ENCODE measurements at regions not wholly inside any gene's neighbourhood (a gene's known extent, or its start where the extent isn't known, plus 50 kb on each side); places are given as distances from the start of the nearest gene placed in this dataset.
"Not testable (repeated sequence)": the region's sequence is repeated elsewhere in the genome, so short reads cannot be mapped to it uniquely, and the experiment has no call there.

DNA sequence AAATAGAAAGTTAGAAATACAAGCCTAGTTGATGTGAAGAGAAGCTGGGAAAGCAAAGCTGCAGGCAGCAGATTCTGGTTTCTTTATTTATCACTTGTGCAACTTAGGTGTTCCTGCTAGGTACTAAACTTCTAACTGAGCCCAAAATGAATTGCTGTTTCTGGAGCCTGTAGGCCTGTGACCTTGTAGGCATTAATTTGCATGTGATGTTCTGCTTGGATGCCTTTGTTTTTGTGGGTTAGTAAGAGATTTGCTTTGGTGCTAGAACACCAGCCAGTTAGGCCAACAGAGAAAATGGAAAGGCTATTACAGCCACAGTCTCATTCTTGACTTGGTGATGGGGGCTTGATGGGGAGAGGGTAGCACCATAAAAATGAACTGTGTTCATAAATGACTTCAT, 370.7 kb downstream of the PPP1R3A start:
- in situ Hi-C loops (cut with HindIII; ENCODE audit: low pct_ligation_motif_present, low pct_unique_long_range_greater_than_20kb, low sequenced_read_pairs), result no loop called here
- DNase-seq, result no peak

DNA sequence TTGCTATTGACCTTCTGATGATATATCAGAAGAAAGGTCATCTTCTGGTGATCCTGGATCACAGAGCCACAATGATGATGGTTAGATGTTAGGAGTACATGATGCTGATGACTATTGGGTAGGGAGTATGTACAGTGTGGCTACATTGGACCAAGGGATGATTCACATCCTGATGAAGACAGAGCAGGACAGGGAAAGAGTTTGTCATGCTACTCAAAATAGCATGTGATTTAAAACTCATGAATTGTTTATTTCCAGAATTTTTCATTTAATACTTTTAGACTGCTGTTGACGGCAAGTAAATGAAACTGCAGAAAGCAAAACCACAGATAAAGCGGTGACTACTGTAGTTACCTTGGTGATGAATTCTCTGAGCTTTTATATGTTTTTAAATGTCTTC, 397.3 kb downstream of the PPP1R3A start:
- in situ Hi-C loops (cut with HindIII; ENCODE audit: low pct_ligation_motif_present, low pct_unique_long_range_greater_than_20kb, low sequenced_read_pairs), result no loop called here
- DNase-seq, result no peak

DNA sequence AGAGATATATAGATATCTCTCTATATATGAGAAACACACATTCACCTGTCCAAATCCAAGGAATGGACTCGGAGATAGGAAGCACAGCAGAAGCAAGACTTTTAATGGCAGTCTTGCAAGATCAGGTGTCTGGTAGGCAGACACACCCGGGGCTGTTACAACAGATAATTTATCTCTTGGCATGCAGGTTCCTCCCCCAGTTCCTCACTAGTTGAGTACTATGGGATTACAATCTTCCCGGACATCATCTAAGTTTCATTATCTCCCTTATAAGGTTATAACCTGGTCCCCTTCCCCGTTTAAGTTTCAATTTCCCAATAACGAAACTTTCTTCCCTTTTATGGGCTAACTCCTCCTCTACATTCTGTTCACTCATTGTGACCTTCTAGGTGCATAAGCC, 399.3 kb downstream of the PPP1R3A start:
- DNase-seq, result no peak
- in situ Hi-C loops (cut with HindIII; ENCODE audit: low pct_ligation_motif_present, low pct_unique_long_range_greater_than_20kb, low sequenced_read_pairs), result no loop called here

DNA sequence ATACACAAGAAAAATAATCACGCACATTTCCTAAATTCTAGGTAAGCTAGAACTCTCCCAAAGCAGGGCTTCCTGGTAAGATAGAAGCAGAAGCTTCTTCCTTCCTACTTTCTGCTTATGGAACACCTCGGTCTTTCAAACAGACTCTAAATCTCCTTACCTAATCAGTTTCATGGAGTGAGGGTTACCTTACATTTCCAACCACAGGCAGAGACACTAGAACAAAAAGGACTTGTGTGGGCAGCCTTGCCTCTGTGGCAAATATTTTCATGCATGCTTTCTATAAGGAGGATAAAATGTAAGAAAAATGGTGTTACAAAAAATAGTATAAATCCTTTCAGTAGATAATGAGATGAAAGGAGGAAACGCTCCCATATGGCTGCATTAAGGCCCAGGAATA, 386.3 kb upstream of the SMIM30 start:
- no peak for DNase-seq
- in situ Hi-C loops (cut with HindIII; ENCODE audit: low pct_ligation_motif_present, low pct_unique_long_range_greater_than_20kb, low sequenced_read_pairs), result no loop called here

DNA sequence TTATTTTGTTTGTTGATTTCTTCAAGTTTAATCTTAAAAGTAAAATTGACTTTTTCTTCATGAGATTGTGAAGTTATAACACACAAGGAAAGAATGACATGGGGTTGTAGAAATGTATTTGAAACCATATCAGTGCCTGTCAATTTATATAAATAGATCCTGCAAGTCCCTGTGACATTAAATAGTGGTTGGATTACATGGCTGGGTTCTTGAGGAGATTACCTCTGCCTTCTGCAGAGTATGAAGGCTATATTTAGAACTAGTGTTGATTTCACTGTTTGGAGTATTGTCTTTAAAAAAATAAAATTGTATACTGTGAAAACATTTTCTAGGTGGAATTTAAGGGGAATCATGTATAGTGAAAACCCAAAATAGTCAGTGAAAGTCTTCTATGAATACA, 385.8 kb upstream of the SMIM30 start:
- in situ Hi-C loops (cut with HindIII; ENCODE audit: low pct_ligation_motif_present, low pct_unique_long_range_greater_than_20kb, low sequenced_read_pairs), result no loop called here
- DNase-seq, result no peak

DNA sequence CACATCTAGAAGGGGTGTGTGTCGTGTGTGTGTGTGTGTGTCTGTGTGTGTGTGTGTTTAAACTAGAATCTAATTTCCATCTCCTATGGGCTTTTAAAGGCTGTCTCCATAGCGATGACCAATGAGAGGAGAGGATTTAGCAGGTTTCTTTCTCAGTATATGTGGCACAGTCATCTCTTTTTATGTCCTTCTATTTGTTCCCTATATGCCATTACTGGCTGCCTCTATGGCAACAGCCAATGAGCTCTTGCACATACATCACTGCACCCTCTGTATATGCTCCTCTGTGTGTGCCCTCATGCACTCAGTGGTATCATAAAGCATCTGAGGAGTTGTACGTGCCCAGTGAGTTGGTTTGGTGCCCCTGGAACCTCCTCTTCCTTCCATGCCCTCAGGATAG, 378.2 kb upstream of the SMIM30 start:
- in situ Hi-C loops (cut with HindIII; ENCODE audit: low pct_ligation_motif_present, low pct_unique_long_range_greater_than_20kb, low sequenced_read_pairs); DNase-seq: not testable (repeated sequence)

DNA sequence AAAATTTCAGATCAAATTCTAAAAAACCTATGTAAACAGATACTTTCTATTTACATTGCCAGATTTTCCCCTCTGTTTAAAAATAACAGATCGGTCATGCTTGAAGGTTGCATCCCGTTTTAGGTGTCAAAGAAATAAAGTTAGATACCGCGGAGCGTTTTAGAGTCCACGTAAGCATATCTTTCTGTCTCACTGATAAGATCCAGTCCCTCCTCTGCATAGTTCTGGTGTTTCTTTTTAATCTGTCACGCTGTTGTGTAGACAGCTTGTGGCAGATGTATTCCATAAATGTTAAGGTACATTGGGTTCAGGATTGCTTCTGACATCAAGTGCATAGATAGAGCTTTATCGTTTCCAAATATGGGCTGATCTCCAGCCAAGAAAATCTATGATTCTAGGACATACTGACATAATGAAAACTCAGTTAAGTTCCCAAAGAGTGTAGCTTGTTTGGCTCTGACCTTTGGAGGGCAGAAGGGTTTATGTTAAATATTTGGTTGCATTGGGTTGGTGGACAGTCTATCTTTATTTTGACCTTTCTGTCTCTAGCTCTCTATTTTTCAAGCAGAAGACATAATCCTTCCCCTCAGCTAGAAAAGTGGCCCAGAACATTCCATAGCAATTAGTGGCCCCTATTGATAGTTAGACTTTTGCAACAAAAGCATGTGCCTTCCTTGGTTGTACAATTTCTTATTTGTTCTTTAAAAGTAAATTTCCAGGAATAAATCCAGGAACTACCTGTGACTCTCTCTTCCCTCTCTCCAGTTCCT, 376.6 kb upstream of the SMIM30 start:
- in situ Hi-C loops (cut with HindIII; ENCODE audit: low pct_ligation_motif_present, low pct_unique_long_range_greater_than_20kb, low sequenced_read_pairs); DNase-seq: not testable (repeated sequence)

DNA sequence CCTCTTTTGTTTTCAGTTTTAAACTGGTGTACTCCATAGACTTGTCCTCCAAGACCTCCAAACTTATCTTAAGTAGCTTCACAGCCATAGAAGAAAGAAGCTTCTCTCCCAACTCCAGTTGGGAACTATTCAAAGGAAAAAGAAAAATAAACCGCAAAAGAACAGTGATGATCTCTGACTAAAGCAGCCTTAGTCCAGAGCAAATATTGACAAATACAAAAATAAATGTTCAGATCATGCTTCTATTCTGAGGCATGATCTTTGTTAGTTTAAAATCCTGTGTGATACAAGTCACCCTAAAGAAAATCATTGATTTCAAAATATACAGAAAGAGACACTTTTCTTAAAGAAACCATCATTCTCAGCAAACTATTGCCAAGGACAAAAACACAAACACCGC, 373.0 kb upstream of the SMIM30 start:
- DNase-seq, result no peak
- in situ Hi-C loops (cut with HindIII; ENCODE audit: low pct_ligation_motif_present, low pct_unique_long_range_greater_than_20kb, low sequenced_read_pairs), result no loop called here

DNA sequence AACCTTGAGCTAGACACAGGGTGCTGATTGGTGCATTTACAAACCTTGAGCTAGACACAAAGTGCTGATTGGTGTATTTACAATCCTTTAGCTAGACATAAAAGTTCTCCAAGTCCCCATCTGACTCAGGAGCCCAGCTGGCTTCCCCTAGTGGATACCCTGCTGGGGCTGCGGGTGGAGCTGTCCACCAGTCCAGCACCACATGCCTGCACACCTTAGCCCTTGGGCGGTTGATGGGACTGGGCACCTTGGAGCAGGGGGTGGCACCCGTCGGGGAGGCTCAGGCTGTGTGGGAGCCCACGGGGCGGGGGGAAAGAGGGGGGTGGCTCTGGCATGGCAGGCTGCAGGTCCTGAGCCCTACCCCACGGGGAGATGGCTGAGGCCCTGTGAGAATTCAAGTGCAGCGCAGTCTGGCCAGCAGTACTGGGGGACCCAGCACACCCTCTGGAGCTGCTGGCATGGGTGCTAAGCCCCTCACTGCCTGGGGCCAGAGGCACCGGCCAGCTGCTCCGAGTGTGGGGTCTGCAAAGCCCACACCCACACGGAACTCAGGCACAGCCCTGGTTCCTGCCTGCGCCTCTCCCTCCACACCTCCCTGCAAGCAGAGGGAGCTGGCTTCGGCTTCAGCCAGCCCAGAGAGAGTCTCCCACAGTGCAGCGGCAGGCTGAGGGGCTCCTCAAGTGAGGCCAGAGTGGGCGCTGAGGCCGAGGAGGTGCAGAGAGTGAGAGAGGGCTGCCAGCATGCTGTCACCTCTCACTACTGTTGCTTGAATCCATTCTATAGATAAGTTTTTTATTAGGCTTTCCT, 369.8 kb upstream of the SMIM30 start:
- in situ Hi-C loops (cut with HindIII; ENCODE audit: low pct_ligation_motif_present, low pct_unique_long_range_greater_than_20kb, low sequenced_read_pairs), result no loop called here
- no peak for DNase-seq

DNA sequence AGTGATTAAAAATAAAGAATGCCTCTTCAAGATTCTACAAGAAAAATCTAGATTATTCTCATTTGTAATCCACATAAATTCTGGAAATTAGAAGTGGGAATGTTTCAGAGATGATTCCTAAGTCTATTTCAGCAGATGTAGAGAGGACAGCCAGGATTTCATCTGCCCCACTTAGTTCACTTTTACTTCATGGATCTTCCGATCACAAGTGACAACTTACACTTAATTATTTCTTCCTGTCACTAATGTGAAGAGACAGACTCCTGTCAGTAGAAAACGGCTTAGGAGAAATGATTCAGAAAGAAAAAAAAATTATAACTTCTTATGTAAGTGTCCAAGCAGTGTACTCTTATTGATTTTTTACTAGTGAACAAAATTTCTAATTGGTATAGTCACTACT, 368.2 kb upstream of the SMIM30 start:
- no peak for DNase-seq
- in situ Hi-C loops (cut with HindIII; ENCODE audit: low pct_ligation_motif_present, low pct_unique_long_range_greater_than_20kb, low sequenced_read_pairs), result no loop called here

DNA sequence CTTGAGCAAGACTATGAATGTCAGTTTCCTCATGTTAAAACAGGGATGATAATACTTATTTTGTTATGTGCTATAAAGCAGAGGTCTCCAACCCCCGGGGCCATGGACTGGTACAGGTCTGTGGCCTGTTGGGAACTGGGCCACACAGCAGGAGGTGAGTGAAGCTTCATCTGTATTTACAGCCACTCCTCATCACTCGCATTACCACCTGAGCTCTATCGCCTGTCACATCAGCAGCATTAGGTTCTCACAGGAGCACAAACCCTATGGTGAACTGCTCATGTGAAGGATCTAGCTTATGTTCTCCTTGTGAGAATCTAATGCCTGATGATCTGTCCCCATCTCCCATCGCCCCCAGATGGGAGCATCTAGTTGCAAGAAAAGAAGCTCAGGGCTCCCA, 365.3 kb upstream of the SMIM30 start:
- DNase-seq, result no peak
- in situ Hi-C loops (cut with HindIII; ENCODE audit: low pct_ligation_motif_present, low pct_unique_long_range_greater_than_20kb, low sequenced_read_pairs), result no loop called here

DNA sequence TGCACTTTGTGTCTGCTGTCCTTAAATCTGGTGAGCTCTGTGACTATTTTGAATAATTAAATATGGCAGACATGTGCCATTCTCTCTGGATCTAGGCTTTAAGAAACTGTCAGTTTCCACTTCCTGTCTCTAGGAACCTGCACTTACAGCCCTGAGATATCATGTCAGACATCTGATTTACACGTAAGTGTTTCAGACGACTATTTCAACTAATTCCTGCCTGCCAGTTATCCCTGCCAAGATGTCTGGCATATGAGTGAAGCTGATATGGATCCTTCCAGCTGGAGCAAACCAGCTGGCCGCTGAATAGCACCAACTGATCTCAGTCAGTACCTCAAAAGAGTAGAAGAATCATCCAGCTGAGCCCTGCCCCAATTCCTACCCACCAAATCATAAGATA, 362.2 kb upstream of the SMIM30 start:
- no peak for DNase-seq
- in situ Hi-C loops (cut with HindIII; ENCODE audit: low pct_ligation_motif_present, low pct_unique_long_range_greater_than_20kb, low sequenced_read_pairs), result no loop called here

DNA sequence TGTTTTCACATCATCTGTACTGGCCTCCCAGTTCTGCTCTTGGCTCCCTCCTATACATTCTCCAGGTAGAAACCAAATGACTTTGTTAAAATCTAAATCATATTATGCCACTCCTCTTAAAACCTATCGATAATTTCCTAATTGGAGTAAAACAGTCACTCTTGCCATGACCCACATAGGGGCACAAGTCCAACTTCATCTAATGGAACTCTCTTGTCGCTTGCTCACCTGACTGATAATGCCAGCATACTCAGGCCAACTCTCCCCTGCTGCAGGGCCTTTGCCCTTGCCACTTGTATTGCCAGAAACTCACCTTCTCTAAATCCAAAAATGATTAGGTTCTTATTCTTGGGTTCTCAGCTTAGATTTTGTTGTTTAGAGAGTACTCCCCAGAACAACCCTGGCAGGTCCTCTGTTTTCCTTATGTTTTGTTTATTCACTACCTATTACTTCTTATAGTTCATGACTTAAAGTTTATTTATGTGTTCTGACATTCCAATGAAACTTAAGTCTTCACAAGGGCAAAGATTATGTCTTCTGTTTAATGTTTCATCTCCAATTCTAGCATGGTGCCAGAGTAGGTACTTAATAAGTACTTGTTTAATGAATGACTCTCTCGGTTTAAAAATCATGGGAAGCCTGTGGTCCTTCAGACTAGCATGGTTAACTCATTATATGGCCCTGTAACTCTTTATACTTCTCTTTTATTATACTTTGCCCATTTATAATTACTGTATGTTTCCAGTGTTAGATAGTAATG, 345.9 kb upstream of the SMIM30 start:
- no peak for DNase-seq
- in situ Hi-C loops (cut with HindIII; ENCODE audit: low pct_ligation_motif_present, low pct_unique_long_range_greater_than_20kb, low sequenced_read_pairs), result no loop called here

DNA sequence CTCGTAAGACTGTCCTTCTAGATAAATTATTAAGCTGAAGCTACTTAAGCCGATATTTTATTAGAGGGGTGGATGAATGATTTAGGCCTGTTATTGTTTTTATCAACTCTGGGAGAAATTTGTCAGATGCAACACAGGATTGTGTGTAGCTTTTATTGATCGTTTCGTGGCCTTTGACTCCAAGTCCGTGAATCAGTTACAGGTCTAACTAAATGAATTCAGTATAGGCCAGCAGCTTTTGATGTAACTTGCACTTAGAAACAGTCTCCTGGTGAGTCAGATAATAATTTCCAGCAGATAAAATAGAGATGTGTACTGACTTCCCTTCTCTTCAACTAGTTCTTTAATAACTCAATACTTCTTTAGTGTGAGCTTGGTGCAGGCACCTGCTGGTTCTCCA, 341.7 kb upstream of the SMIM30 start:
- in situ Hi-C loops (cut with HindIII; ENCODE audit: low pct_ligation_motif_present, low pct_unique_long_range_greater_than_20kb, low sequenced_read_pairs), result no loop called here
- DNase-seq, result no peak

DNA sequence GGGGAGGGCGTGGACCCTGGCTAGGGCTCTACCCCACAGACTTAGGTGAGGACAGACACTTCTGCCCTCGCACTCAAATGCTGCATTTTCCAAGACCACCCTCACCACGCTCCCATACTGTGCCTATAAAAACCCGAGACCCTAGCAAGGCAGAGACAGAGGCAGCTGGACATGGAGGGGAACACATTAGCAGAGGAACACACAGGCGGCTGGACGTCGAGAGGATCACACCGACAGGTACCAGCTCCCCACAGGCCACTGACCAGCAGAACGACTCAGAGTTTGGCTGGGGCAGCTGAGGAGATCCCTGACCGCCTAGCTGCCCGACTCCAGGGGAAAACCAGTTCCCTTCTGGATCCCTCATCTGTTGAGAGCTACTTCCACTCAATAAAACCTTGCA, 338.2 kb upstream of the SMIM30 start:
- in situ Hi-C loops (cut with HindIII; ENCODE audit: low pct_ligation_motif_present, low pct_unique_long_range_greater_than_20kb, low sequenced_read_pairs), result no loop called here
- DNase-seq, result no peak

DNA sequence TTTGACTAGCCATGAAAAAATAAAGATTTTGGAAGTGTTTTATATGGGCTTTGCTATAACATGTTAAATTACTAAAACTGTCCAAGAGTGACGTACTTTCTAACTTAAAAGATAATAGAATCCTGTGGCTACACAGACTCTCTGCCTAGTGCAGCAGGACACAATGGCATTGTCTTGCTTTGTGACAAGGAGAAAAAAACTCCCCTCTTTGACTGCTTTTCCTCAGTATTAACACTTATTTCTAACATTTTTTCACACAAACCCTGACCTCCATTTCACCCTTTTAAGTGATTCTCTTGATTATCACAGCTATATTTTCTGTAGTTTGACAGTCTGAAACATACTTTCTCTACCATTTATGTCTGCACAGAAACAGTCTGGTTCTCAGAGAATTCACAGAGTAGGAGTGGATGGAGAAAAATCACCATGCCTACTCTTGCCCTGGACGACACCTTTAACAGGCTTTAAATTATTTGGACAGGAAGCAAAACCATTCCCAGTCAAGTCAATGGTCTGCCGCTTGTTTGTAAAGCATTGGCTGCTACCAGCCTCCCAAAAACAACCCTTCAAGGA, 336.3 kb upstream of the SMIM30 start:
- DNase-seq, result no peak
- in situ Hi-C loops (cut with HindIII; ENCODE audit: low pct_ligation_motif_present, low pct_unique_long_range_greater_than_20kb, low sequenced_read_pairs), result no loop called here

DNA sequence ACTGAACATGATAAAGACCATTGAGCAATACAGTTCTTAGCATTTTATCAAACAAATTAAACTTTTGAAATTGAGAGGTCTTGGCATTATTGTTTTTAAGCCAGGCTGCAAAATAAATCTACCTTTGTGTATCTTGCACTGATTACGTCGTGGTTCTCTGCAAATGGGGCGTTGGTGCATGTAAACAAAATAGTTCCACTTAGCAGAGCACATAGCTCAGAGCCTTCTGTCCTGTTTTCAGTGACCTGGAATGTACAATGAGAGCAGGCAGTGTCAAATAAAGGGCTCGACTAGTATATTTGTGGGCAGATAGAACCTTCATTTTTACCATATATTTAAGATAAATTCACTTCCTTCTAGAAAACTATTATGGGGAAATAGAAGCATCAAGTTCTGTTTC, 333.9 kb upstream of the SMIM30 start:
- in situ Hi-C loops (cut with HindIII; ENCODE audit: low pct_ligation_motif_present, low pct_unique_long_range_greater_than_20kb, low sequenced_read_pairs), result no loop called here
- DNase-seq, result no peak

DNA sequence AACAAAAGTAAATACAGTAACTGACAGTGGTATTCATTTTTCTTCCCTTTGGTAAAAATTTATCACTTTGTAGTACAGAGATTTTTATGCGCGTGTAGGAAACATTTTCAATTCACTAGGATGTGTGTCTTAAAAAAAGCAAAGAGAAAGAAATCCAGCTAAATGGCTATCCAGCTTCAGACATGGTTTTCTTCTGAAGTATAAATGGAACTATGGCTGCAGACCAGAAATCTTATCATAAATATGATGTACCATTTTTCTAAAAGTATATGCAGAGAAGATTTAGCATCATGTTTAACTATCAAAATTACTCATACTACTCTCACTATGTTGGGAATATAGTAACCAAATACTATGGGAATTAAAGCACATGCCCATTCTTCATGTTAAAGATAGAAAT, 328.4 kb upstream of the SMIM30 start:
- DNase-seq, result no peak

DNA sequence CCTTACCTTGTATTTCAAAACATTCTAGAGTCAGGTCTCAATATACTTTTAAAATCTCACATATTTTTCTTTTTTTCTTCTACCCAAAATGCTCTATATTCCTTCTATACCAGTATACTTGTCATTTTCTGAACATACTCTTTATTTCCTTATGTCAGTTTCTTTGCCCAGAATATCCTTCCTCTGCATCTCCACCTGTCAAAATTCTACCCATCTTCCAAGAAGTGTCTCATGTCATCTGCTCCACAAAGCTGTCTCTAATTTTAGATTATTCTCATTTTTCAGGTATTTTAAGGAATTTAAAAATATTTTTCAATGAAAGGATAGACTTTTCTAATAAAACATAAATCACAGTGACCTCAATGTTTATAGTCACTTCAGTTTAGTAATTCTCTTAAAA, 328.0 kb upstream of the SMIM30 start:
- in situ Hi-C loops (cut with HindIII; ENCODE audit: low pct_ligation_motif_present, low pct_unique_long_range_greater_than_20kb, low sequenced_read_pairs), result no loop called here
- DNase-seq, result no peak

More for the DNA sequence above, 328.4 kb upstream of the SMIM30 start:
- in situ Hi-C loops (cut with HindIII; ENCODE audit: low pct_ligation_motif_present, low pct_unique_long_range_greater_than_20kb, low sequenced_read_pairs), result no loop called here
